ENCODE measurements at regions not wholly inside any gene's neighbourhood (a gene's known extent, or its start where the extent isn't known, plus 50 kb on each side); places are given as distances from the start of the nearest gene placed in this dataset.

GRCh38 chr3:89558711-89559110 lies 451.3 kb downstream of the EPHA3 start:
- intact Hi-C loops (cut with micrococcal nuclease), result no loop called here
- ChIA-PET POLR2A (no interaction called here), CTCF (ENCODE audit: low intra/inter-chr PET ratio) (no interaction called here)
- in situ Hi-C loops (cut with MboI), result no loop called here
- ATAC-seq (no peak), FAIRE-seq (no peak), DNase-seq (ENCODE audit: extremely low read depth in 1 of 4, low spot score in 3 of 4) (no peak)
- Histone ChIP-seq H3K9me3 (replicated peaks; ENCODE audit: control insufficient read depth, insufficient read depth, low read depth, low read length) (no peaks in the 10 kb centered on the region), H3K27ac (ENCODE audit: extremely low read depth, low read depth, low read length) (no peak overlapping the region), H4K20me1 (replicated peaks; ENCODE audit: control insufficient read depth, insufficient read depth, low read length) (no peaks in the 10 kb centered on the region), H3K4me3 (no peak overlapping the region), H3K36me3 (ENCODE audit: control insufficient read depth, insufficient read depth, low read length) (no peaks in the 10 kb centered on the region), H2AFZ (ENCODE audit: low read depth, low read length) (no peak overlapping the region), H3K9me1 (ENCODE audit: control insufficient read depth, insufficient read depth, low read length) (no peaks in the 10 kb centered on the region), H3K79me2 (ENCODE audit: control insufficient read depth, insufficient read depth, low read length) (no peaks in the 10 kb centered on the region), H3K27me3 (ENCODE audit: control insufficient read depth in 2 of 2, insufficient read depth in 2 of 2, low read length in 2 of 2) (no peaks in the 10 kb centered on the region), H3K4me1 (replicated peaks in 1 of 2; ENCODE audit: control insufficient read depth in 2 of 2, insufficient read depth in 2 of 2, low read length in 2 of 2) (no peaks in the 10 kb centered on the region), H3K9ac (ENCODE audit: insufficient read depth in 1 of 2, low read depth in 2 of 2, low read length in 2 of 2) (no peak overlapping the region), H3K4me2 (ENCODE audit: insufficient read depth, low read length) (no peak overlapping the region)
- no TSS peak for BruUV-seq (replicated peaks)
- WGBS (ENCODE audit: insufficient coverage, low coverage, missing lambda C conversion rate), result 0% methylated on average over 1 of the region's 1 CpG
- TF ChIP-seq HDAC6 (IDR thresholded peaks at IDR 0.05; ENCODE audit: low read depth, low read length) (no peak), ZNF316 (IDR thresholded peaks at IDR 0.05) (peak; percentile 13; the same call in 1 of the 2 replicates)

DNA sequence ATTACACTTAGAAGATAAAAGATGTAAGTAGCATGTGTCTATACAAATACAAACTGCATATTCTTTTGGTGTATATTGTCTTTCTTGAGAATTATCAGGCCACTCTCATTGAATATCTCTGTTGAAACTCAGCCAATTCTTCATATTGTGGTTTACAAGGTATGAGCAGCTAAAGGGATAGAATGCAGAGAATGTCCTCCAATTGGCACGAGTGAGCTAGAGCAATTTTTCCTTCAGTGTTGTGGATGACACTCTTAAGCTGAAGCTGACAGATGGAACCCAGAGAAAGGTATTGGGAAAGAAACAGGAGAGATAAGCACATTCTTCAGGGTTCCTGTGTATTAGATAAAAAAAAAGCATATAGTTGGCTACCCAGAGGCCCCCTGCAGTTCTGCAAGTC lies 453.1 kb downstream of the EPHA3 start:
- Histone ChIP-seq H3K27ac (ENCODE audit: extremely low read depth, low read depth, low read length) (no peak overlapping the region), H3K27me3 (ENCODE audit: control insufficient read depth in 2 of 2, insufficient read depth in 2 of 2, low read length in 2 of 2) (no peaks in the 10 kb centered on the region), H3K4me3 (no peak overlapping the region), H3K36me3 (ENCODE audit: control insufficient read depth, insufficient read depth, low read length) (no peaks in the 10 kb centered on the region), H3K9me3 (replicated peaks; ENCODE audit: control insufficient read depth, insufficient read depth, low read depth, low read length) (no peaks in the 10 kb centered on the region), H3K9me1 (ENCODE audit: control insufficient read depth, insufficient read depth, low read length) (no peaks in the 10 kb centered on the region), H3K4me1 (replicated peaks in 1 of 2; ENCODE audit: control insufficient read depth in 2 of 2, insufficient read depth in 2 of 2, low read length in 2 of 2) (no peaks in the 10 kb centered on the region), H3K9ac (ENCODE audit: insufficient read depth in 1 of 2, low read depth in 2 of 2, low read length in 2 of 2) (no peak overlapping the region), H3K4me2 (ENCODE audit: insufficient read depth, low read length) (no peak overlapping the region), H2AFZ (ENCODE audit: low read depth, low read length) (no peak overlapping the region), H3K79me2 (ENCODE audit: control insufficient read depth, insufficient read depth, low read length) (no peaks in the 10 kb centered on the region), H4K20me1 (replicated peaks; ENCODE audit: control insufficient read depth, insufficient read depth, low read length) (no peaks in the 10 kb centered on the region)
- DNase-seq (ENCODE audit: extremely low read depth in 1 of 4, low spot score in 3 of 4) (no peak), ATAC-seq (no peak), FAIRE-seq (no peak)
- intact Hi-C loops (cut with micrococcal nuclease) (no loop called here), in situ Hi-C loops (cut with MboI) (no loop called here)
- POLR2A ChIA-PET, result no interaction called here
- no TSS peak for BruUV-seq (replicated peaks)
- CTCF ChIA-PET (ENCODE audit: low intra/inter-chr PET ratio), result no interaction called here
- 10% methylated on average over 1 of the region's 1 CpG for WGBS (ENCODE audit: insufficient coverage, low coverage, missing lambda C conversion rate)
- TF ChIP-seq, protein P1, sequence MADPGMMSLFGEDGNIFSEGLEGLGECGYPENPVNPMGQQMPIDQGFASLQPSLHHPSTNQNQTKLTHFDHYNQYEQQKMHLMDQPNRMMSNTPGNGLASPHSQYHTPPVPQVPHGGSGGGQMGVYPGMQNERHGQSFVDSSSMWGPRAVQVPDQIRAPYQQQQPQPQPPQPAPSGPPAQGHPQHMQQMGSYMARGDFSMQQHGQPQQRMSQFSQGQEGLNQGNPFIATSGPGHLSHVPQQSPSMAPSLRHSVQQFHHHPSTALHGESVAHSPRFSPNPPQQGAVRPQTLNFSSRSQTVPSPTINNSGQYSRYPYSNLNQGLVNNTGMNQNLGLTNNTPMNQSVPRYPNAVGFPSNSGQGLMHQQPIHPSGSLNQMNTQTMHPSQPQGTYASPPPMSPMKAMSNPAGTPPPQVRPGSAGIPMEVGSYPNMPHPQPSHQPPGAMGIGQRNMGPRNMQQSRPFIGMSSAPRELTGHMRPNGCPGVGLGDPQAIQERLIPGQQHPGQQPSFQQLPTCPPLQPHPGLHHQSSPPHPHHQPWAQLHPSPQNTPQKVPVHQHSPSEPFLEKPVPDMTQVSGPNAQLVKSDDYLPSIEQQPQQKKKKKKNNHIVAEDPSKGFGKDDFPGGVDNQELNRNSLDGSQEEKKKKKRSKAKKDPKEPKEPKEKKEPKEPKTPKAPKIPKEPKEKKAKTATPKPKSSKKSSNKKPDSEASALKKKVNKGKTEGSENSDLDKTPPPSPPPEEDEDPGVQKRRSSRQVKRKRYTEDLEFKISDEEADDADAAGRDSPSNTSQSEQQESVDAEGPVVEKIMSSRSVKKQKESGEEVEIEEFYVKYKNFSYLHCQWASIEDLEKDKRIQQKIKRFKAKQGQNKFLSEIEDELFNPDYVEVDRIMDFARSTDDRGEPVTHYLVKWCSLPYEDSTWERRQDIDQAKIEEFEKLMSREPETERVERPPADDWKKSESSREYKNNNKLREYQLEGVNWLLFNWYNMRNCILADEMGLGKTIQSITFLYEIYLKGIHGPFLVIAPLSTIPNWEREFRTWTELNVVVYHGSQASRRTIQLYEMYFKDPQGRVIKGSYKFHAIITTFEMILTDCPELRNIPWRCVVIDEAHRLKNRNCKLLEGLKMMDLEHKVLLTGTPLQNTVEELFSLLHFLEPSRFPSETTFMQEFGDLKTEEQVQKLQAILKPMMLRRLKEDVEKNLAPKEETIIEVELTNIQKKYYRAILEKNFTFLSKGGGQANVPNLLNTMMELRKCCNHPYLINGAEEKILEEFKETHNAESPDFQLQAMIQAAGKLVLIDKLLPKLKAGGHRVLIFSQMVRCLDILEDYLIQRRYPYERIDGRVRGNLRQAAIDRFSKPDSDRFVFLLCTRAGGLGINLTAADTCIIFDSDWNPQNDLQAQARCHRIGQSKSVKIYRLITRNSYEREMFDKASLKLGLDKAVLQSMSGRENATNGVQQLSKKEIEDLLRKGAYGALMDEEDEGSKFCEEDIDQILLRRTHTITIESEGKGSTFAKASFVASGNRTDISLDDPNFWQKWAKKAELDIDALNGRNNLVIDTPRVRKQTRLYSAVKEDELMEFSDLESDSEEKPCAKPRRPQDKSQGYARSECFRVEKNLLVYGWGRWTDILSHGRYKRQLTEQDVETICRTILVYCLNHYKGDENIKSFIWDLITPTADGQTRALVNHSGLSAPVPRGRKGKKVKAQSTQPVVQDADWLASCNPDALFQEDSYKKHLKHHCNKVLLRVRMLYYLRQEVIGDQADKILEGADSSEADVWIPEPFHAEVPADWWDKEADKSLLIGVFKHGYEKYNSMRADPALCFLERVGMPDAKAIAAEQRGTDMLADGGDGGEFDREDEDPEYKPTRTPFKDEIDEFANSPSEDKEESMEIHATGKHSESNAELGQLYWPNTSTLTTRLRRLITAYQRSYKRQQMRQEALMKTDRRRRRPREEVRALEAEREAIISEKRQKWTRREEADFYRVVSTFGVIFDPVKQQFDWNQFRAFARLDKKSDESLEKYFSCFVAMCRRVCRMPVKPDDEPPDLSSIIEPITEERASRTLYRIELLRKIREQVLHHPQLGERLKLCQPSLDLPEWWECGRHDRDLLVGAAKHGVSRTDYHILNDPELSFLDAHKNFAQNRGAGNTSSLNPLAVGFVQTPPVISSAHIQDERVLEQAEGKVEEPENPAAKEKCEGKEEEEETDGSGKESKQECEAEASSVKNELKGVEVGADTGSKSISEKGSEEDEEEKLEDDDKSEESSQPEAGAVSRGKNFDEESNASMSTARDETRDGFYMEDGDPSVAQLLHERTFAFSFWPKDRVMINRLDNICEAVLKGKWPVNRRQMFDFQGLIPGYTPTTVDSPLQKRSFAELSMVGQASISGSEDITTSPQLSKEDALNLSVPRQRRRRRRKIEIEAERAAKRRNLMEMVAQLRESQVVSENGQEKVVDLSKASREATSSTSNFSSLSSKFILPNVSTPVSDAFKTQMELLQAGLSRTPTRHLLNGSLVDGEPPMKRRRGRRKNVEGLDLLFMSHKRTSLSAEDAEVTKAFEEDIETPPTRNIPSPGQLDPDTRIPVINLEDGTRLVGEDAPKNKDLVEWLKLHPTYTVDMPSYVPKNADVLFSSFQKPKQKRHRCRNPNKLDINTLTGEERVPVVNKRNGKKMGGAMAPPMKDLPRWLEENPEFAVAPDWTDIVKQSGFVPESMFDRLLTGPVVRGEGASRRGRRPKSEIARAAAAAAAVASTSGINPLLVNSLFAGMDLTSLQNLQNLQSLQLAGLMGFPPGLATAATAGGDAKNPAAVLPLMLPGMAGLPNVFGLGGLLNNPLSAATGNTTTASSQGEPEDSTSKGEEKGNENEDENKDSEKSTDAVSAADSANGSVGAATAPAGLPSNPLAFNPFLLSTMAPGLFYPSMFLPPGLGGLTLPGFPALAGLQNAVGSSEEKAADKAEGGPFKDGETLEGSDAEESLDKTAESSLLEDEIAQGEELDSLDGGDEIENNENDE (IDR thresholded peaks at IDR 0.05; ENCODE audit: low read depth, low read length), result no peak
- no peak for TF ChIP-seq E2F4 (CRISPR knock-in tag; IDR thresholded peaks at IDR 0.05; ENCODE audit: low read depth)
